Cerebellar cortex (tissue), 1 donor: ENCODE measurements at regions not wholly inside any gene's neighbourhood (a gene's known extent, or its start where the extent isn't known, plus 50 kb on each side); places are given as distances from the start of the nearest gene placed in this dataset.

Experiments used
- DNase-seq: peaks from one replicate; pipeline ENCODE4 v3.0.0-alpha.2; 2015; ENCODE audit warnings: low spot score

- no peak for DNase-seq
Measured at GRCh38 chr12:77723308-77723707, 107.4 kb upstream of the NAV3 start.

GRCh38 chr12:77722536-77722935, 108.2 kb upstream of the NAV3 start:
- DNase-seq = no peak

GRCh38 chr12:77720258-77720657, 110.4 kb upstream of the NAV3 start:
- DNase-seq = no peak

GRCh38 chr12:77710209-77710608, 120.5 kb upstream of the NAV3 start:
- DNase-seq = no peak

GRCh38 chr12:77697126-77697525, 133.6 kb upstream of the NAV3 start:
- DNase-seq = no peak

GRCh38 chr12:77696183-77696582, 134.5 kb upstream of the NAV3 start:
- DNase-seq = no peak

- no peak for DNase-seq
Measured at GRCh38 chr12:77689510-77690086, 141.1 kb upstream of the NAV3 start.

- DNase-seq = no peak
Measured at GRCh38 chr12:77687321-77687720, 143.4 kb upstream of the NAV3 start.

GRCh38 chr12:77686760-77687159, 143.9 kb upstream of the NAV3 start:
- DNase-seq = no peak

GRCh38 chr12:77685901-77686300, 144.8 kb upstream of the NAV3 start:
- no peak for DNase-seq

- DNase-seq = peak; percentile 77
Measured at GRCh38 chr12:77685112-77685511, 145.6 kb upstream of the NAV3 start.

GRCh38 chr12:77682488-77682887, 148.2 kb upstream of the NAV3 start:
- no peak for DNase-seq

- no peak for DNase-seq
Measured at GRCh38 chr12:77681726-77682125, 149.0 kb upstream of the NAV3 start.

GRCh38 chr12:77679686-77680085, 151.0 kb upstream of the NAV3 start:
- DNase-seq = no peak

GRCh38 chr12:77678621-77679020, 152.1 kb upstream of the NAV3 start:
- no peak for DNase-seq

GRCh38 chr12:77667101-77667500, 163.6 kb upstream of the NAV3 start:
- DNase-seq = no peak

- no peak for DNase-seq
Measured at GRCh38 chr12:77648716-77649115, 182.0 kb upstream of the NAV3 start.

GRCh38 chr12:77645966-77646598, 184.6 kb upstream of the NAV3 start:
- no peak for DNase-seq

- DNase-seq = no peak
Measured at GRCh38 chr12:77644915-77645605, 185.6 kb upstream of the NAV3 start.

- DNase-seq = no peak
Measured at GRCh38 chr12:77642246-77642645, 188.4 kb upstream of the NAV3 start.

GRCh38 chr12:77640356-77640755, 190.3 kb upstream of the NAV3 start:
- no peak for DNase-seq

GRCh38 chr12:77630790-77631445, 199.8 kb upstream of the NAV3 start:
- no peak for DNase-seq

- DNase-seq = no peak
Measured at GRCh38 chr12:77630344-77630743, 200.3 kb upstream of the NAV3 start.
